GM19043 (cell line): ENCODE measurements at regions not wholly inside any gene's neighbourhood (a gene's known extent, or its start where the extent isn't known, plus 50 kb on each side); places are given as distances from the start of the nearest gene placed in this dataset.

Experiments
- ATAC-seq: cut with Tn5 transposase; IDR thresholded peaks from one replicate; pipeline ENCODE4 v1.9.1; 2021; ENCODE audit warnings: low read depth; ENCODE audit not compliant: unreplicated experiment

GRCh38 chr9:88657893-88658292, 122.9 kb downstream of the NXNL2 start:
- ATAC-seq = no peak

- ATAC-seq = no peak
Measured at GRCh38 chr9:88658311-88658822, 123.4 kb downstream of the NXNL2 start.

- ATAC-seq = no peak
Measured at GRCh38 chr9:88659126-88659525, 124.1 kb downstream of the NXNL2 start.

- no peak for ATAC-seq
Measured at GRCh38 chr9:88660611-88661010, 125.6 kb downstream of the NXNL2 start.

GRCh38 chr9:88661759-88662158, 126.8 kb downstream of the NXNL2 start:
- no peak for ATAC-seq

GRCh38 chr9:88663771-88664419, 128.9 kb downstream of the NXNL2 start:
- no peak for ATAC-seq

GRCh38 chr9:88664773-88665172, 129.8 kb downstream of the NXNL2 start:
- no peak for ATAC-seq

- no peak for ATAC-seq
Measured at GRCh38 chr9:88672874-88673689, 138.1 kb downstream of the NXNL2 start.

- ATAC-seq = no peak
Measured at GRCh38 chr9:88673886-88674285, 138.9 kb downstream of the NXNL2 start.

- no peak for ATAC-seq
Measured at GRCh38 chr9:88676644-88677043, 141.7 kb downstream of the NXNL2 start.

GRCh38 chr9:88678008-88678407, 143.0 kb downstream of the NXNL2 start:
- no peak for ATAC-seq

GRCh38 chr9:88678431-88678830, 143.5 kb downstream of the NXNL2 start:
- no peak for ATAC-seq

- ATAC-seq = no peak
Measured at GRCh38 chr9:88680041-88680440, 145.1 kb downstream of the NXNL2 start.

GRCh38 chr9:88680505-88681160, 145.7 kb downstream of the NXNL2 start:
- ATAC-seq = no peak

GRCh38 chr9:88681434-88681833, 146.5 kb downstream of the NXNL2 start:
- no peak for ATAC-seq

GRCh38 chr9:88682431-88682831, 147.5 kb downstream of the NXNL2 start:
- no peak for ATAC-seq

- no peak for ATAC-seq
Measured at GRCh38 chr9:88684046-88684445, 149.1 kb downstream of the NXNL2 start.

GRCh38 chr9:88684845-88685244, 149.9 kb downstream of the NXNL2 start:
- no peak for ATAC-seq

- no peak for ATAC-seq
Measured at GRCh38 chr9:88685966-88686365, 151.0 kb downstream of the NXNL2 start.

- no peak for ATAC-seq
Measured at GRCh38 chr9:88689509-88690298, 154.7 kb downstream of the NXNL2 start.

GRCh38 chr9:88690628-88691027, 155.7 kb downstream of the NXNL2 start:
- ATAC-seq = no peak
